NB4 (cell line): ENCODE measurements at regions not wholly inside any gene's neighbourhood (a gene's known extent, or its start where the extent isn't known, plus 50 kb on each side); places are given as distances from the start of the nearest gene placed in this dataset.

Experiments used
- CTCF ChIP-seq: IDR thresholded peaks from one replicate; pipeline ENCODE4 v1.5.1; 2012; ENCODE audit warnings: low read depth, low read length
- MYC ChIP-seq: IDR thresholded peaks from 2 replicates; pipeline ENCODE4 v1.6.1; 2011; ENCODE audit warnings: low read depth, low read length
- POLR2A ChIP-seq: IDR thresholded peaks from 2 replicates; pipeline ENCODE4 v1.6.1; 2011; ENCODE audit warnings: mild to moderate bottlenecking; ENCODE audit not compliant: insufficient read length; ENCODE audit errors: extremely low read depth
- TF ChIP-seq, protein P1 (sequence below): IDR thresholded peaks from 2 replicates; pipeline ENCODE4 v1.6.1; 2011; ENCODE audit warnings: low read depth, low read length

DNA sequence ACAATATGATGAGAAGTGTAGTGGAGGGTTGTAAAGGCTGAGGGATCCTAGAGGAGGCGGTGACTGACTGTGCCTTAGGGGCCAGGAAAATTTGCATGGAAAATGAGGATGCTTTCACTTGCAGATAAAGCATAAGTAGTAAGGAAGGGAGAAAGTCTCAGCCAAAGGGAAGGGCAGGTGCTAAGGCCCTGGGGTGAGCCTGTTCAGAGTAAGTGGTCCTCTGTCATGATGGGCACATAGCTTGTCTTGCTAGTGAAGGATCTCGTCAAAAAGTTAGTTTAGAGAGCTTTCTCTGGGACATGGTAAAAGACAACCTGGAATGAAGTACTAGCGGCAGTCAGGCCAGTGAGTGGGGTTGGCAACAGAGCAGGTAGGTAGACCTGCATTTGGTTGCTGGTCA is 75.4 kb upstream of the CPLX2 start:
- TF ChIP-seq CTCF (no peak), POLR2A (no peak), MYC (no peak)
- TF ChIP-seq, protein P1, sequence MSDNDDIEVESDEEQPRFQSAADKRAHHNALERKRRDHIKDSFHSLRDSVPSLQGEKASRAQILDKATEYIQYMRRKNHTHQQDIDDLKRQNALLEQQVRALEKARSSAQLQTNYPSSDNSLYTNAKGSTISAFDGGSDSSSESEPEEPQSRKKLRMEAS, result no peak
